ENCODE measurements at regions not wholly inside any gene's neighbourhood (a gene's known extent, or its start where the extent isn't known, plus 50 kb on each side); places are given as distances from the start of the nearest gene placed in this dataset.

GRCh38 chr3:194805546-194805945 lies 119.9 kb downstream of the FAM43A start:
- no peak for DNase-seq (ENCODE audit: low spot score)

- DNase-seq (ENCODE audit: low spot score): no peak
Measured at GRCh38 chr3:194806991-194807630, 121.4 kb downstream of the FAM43A start.

DNA sequence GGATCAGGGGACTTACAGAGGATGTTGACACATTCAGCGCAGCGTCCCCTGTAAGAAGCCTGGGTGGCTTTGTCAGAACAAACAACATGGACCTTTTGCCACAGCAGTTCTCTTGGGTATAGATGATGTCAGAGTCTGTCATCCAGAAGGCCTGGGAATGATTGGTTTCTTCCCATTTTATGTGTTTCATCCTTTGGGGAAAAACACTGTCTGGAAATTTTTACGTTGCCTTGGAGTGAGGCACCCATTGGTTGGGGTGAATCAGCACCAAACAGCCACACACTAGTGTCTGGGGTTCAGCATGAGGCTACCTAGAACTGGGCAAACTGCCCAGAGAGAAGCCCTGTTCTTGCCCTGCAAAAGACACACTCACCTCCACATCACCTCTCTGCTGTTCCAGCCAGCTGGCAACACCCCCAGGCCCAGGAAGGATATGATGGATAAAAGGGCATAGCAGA lies 123.0 kb downstream of the FAM43A start:
- DNase-seq (ENCODE audit: low spot score): peak; percentile 25

DNA sequence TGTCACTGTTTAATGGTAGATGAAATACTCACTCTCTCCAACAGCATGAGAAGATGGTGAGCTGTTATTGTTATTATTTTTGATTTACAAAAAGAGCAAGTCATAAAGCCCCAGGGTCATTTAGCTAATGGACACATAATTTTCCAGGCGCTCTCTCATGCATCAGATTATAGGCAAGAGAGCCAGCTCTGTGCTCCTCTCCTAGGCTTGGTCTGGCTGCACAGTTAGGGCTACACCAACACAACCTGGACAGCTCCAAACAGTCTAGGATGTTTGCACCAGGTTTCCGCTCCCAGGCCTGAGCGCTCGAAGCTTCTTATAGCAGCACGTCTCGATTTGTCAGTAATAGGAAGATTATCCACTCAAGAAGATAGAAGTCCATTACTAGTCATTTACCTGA lies 123.7 kb downstream of the FAM43A start:
- DNase-seq (ENCODE audit: low spot score): no peak

- DNase-seq (ENCODE audit: low spot score): no peak
Measured at GRCh38 chr3:194810076-194810475, 124.4 kb downstream of the FAM43A start.

DNA sequence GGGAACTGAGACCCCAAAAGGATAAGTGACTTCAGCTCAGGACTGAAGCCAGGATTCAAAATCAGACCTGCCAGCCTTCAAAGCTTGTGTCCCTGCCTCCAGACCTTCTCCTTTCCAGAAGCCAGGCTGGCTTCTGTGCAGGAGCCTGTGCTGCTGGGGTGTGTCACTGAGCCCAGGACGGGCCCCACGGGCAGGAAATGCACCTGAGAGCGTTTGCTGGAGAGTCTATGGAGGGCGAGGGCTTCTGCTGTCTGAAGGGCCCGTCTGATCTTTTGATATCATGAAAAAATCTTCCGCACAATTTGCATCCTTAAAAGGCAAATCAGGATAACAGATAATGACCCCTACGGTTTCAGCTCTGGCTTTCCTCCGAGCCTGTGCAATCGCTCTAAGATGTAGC lies 125.4 kb downstream of the FAM43A start:
- DNase-seq (ENCODE audit: low spot score): no peak

- DNase-seq (ENCODE audit: low spot score): no peak
Measured at GRCh38 chr3:194812176-194812575, 126.5 kb downstream of the FAM43A start.

- no peak for DNase-seq (ENCODE audit: low spot score)
Measured at GRCh38 chr3:194814878-194815357, 129.2 kb downstream of the FAM43A start.

DNA sequence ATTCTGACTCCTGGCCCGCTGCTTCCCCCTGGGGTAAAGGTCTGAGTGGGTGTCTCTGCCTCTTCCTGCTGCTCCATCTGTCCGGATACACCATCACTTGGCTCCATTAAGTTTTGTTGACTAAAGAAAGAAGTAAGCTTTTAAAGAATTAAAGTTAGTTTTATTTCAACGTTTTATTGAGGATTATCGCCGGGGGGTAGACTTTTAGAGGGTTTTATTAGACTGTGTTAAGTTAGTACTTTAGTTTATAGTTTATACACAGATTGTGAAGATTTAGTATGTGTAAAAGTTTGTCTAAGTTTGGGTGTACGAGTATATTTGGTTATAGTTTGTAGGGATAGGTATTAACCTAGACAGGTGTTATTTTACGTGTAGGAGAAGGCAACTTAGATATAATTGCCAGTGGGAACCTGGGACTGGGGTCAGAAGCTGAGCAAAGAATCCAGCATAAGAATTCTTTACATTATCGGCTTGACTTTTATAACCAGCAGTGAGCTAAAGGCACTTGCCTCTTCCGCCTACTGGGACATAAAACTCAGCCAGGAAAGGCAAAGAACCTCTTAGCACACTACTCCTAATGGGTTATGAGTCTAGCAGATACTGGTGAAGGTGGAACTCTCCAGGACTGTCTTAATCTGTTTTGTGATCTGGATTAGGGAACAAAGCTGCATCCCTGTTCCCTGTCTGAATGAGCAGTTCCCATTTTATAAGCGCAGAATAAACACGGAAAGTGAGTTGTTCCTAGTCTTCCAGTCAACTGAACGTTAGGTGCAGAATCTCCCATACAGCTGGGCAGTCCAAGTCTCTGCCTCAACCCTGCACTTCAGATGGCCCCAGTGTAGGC lies 131.3 kb downstream of the FAM43A start:
- DNase-seq (ENCODE audit: low spot score): no peak

DNA sequence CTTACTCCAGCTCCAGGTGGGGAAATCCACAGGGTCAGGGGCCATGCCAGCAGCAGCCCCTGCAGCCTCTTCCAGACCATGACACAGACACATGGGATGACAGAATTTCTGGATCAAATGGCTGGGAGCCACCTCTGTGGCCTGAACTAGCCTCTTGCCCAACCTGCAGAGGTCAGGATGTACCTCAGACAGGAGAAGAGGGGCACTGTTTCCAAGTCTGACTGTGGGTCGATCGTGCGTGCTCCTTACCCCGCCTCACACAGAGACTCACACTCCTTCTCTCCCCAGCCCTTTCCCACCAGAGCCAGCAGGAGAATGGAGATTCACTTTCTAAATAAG lies 131.9 kb downstream of the FAM43A start:
- DNase-seq (ENCODE audit: low spot score): no peak

GRCh38 chr3:194817936-194818335 lies 132.3 kb downstream of the FAM43A start:
- no peak for DNase-seq (ENCODE audit: low spot score)

DNA sequence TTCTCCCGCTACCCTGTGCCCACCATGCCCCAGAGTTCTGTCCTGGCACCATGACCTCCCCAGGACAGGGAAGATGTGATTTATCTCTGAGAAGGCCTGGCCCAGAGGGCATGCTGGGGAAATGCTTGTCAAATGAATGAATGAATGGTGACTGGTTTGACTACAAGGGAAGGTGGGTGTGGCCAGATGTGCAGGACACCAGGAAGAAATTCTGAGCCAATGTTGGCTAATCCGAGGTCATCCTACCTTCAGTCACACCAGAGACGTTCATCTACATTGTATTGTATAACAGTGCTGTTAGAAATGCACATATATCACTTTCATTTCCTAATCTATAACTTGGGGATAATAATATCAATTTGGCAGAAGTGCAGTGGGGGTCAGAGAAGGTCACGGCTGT lies 138.4 kb downstream of the FAM43A start:
- no peak for DNase-seq (ENCODE audit: low spot score)

- no peak for DNase-seq (ENCODE audit: low spot score)
Measured at GRCh38 chr3:194824701-194825111, 139.0 kb downstream of the FAM43A start.

- DNase-seq (ENCODE audit: low spot score): no peak
Measured at GRCh38 chr3:194826594-194826993, 140.9 kb downstream of the FAM43A start.

DNA sequence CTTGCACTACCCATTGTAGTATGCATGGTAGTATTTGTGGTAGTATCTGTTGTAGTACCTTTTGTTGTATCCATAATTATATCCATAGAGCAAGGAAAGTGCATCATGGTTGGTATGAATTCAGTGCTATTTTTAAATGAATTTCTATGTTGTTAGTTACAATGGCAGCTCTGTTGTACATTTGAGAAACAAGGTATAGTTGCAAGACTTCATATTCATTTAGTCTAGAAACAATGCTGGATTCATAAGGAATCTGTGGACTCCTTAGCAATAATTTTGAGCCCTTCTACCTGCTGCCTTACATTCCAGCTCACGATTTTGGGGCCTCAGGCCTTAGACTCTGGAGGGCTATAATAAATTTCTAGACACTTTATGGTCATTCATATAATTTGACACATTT lies 141.8 kb downstream of the FAM43A start:
- no peak for DNase-seq (ENCODE audit: low spot score)

- DNase-seq (ENCODE audit: low spot score): no peak
Measured at GRCh38 chr3:194828116-194828515, 142.4 kb downstream of the FAM43A start.

- no peak for DNase-seq (ENCODE audit: low spot score)
Measured at GRCh38 chr3:194828926-194829325, 143.2 kb downstream of the FAM43A start.

- DNase-seq (ENCODE audit: low spot score): no peak
Measured at GRCh38 chr3:194830401-194830800, 144.7 kb downstream of the FAM43A start.

- DNase-seq (ENCODE audit: low spot score): no peak
Measured at GRCh38 chr3:194830978-194831377, 145.3 kb downstream of the FAM43A start.

DNA sequence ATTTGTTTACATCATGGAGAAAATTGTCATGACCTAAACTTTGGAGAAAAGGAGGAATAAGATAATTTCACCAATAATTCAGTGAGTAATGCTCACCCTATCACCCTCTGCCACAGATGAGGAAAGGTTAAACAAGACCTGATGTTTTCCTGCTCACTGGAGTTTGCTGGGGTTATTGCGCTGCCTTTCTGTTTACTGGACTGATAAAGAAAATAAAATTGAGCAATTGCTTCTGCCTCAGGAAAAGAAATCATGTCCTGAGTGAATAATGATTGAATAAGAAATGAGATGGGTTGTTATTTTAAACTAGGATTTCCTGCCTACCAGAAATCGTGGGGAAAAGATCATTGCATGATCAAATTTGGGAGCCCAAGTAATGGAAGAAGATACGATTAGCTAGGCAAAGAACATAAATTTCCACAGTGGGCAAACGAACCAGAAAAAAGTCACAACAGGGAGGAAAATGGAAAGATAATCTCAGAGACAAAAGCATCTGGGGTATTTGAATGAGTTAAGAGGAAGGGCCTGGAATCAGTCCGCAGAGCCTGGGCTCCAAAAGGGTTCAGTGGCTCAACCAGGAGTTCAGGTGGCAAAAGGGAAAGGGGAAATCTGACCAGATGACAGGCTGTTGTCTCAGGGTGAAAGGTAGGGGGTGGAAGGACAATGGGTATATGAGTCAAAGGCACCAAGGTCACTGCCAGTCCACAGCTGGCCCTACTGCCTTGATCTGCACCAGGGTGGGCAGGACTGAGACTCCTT lies 146.8 kb downstream of the FAM43A start:
- no peak for DNase-seq (ENCODE audit: low spot score)

- peak; percentile 54 for DNase-seq (ENCODE audit: low spot score)
Measured at GRCh38 chr3:194833114-194833910, 147.6 kb downstream of the FAM43A start.

GRCh38 chr3:194836661-194837060 lies 151.0 kb downstream of the FAM43A start:
- no peak for DNase-seq (ENCODE audit: low spot score)

Data from RKO (cell line).